IMR-90 (cell line): ENCODE measurements at regions not wholly inside any gene's neighbourhood (a gene's known extent, or its start where the extent isn't known, plus 50 kb on each side); places are given as distances from the start of the nearest gene placed in this dataset.

ENCODE experiments used
- ATAC-seq: fragments of 200-7000 bp; cut with Tn5 transposase; 2 replicates; pipeline ENCODE4 v1.9.1; 2020; ENCODE audit warnings: low read depth, mild to moderate bottlenecking, moderate library complexity
- BruUV-seq: library from RNA; stranded (reverse); fragments of 400-500 nt; replicated peaks from 2 replicates; lab custom pipeline; 2021; lab: Mats Ljungman, UMichigan
- CTCF ChIA-PET: fragments of 300-600 bp; formaldehyde crosslinking; extraction: SDS; loops from one replicate; lab custom pipeline; 2021; ENCODE audit warnings: antibody characterized with exemption; lab: Yijun Ruan, JAX
- POLR2A ChIA-PET: fragments of 300-600 bp; sonication (Branson Sonifier 250); formaldehyde crosslinking; loops from one replicate; lab custom pipeline; 2022; ENCODE audit warnings: antibody characterized with exemption; ENCODE audit not compliant: unreplicated experiment; lab: Charles Lee
- DNase-seq: peaks from one replicate; pipeline ENCODE4 v3.0.0; 2013
- H2AFZ ChIP-seq: replicated peaks from 2 replicates; pipeline ENCODE3; 2013; ENCODE audit warnings: low read length, mild to moderate bottlenecking; ENCODE audit not compliant: poor library complexity
- H2AK5ac ChIP-seq: 2 replicates; pipeline ENCODE4 v1.6.1; 2013; ENCODE audit warnings: low read depth, low read length, inconsistent platforms
- H2AK9ac ChIP-seq: replicated peaks from 2 replicates; pipeline ENCODE3; 2013; ENCODE audit warnings: mild to moderate bottlenecking, low read depth, low read length, moderate library complexity; ENCODE audit not compliant: poor library complexity
- H2BK120ac ChIP-seq: 2 replicates; pipeline ENCODE4 v1.6.1; 2013; ENCODE audit warnings: low read depth, low read length, inconsistent platforms
- H2BK15ac ChIP-seq: 3 replicates; pipeline ENCODE4 v1.6.1; 2013; ENCODE audit warnings: low read depth, low read length, inconsistent platforms
- H2BK20ac ChIP-seq: 2 replicates; pipeline ENCODE4 v1.6.1; 2013; ENCODE audit warnings: low read depth, mild to moderate bottlenecking, inconsistent platforms, low read length, moderate library complexity
- H2BK5ac ChIP-seq: 2 replicates; pipeline ENCODE4 v1.6.1; 2013; ENCODE audit warnings: mild to moderate bottlenecking, low read depth, low read length, inconsistent platforms; ENCODE audit not compliant: poor library complexity, severe bottlenecking
- H3K14ac ChIP-seq: replicated peaks from 2 replicates; pipeline ENCODE4 v1.6.1; 2013; ENCODE audit warnings: low read depth, low read length, inconsistent platforms
- H3K18ac ChIP-seq: 2 replicates; pipeline ENCODE4 v1.6.1; 2013; ENCODE audit warnings: low read depth, low read length, control low read depth
- H3K23ac ChIP-seq: 2 replicates; pipeline ENCODE4 v1.6.1; 2013; ENCODE audit warnings: low read depth, low read length, inconsistent platforms
- H3K27ac ChIP-seq: 2 replicates; pipeline ENCODE4 v1.5.1; 2013; ENCODE audit warnings: mild to moderate bottlenecking, control low read depth, low read length; ENCODE audit not compliant: insufficient read depth
- H3K27me3 ChIP-seq: 2 replicates; pipeline ENCODE4 v1.6.1; 2013; ENCODE audit warnings: low read length; ENCODE audit not compliant: control insufficient read depth, insufficient read depth
- H3K36me3 ChIP-seq: 2 replicates; pipeline ENCODE4 v1.6.1; 2013; ENCODE audit warnings: low read length, mixed read lengths; ENCODE audit not compliant: control insufficient read depth, insufficient read depth
- H3K4ac ChIP-seq: 2 replicates; pipeline ENCODE4 v1.6.1; 2013; ENCODE audit warnings: low read depth, low read length, inconsistent platforms
- H3K4me1 ChIP-seq: 2 replicates; pipeline ENCODE4 v1.6.1; 2013; ENCODE audit warnings: low read length, mixed read lengths; ENCODE audit not compliant: control insufficient read depth, insufficient read depth
- H3K4me2 ChIP-seq: 2 replicates; pipeline ENCODE4 v1.6.1; 2013; ENCODE audit warnings: low read depth, mild to moderate bottlenecking, control low read depth, low read length, moderate library complexity
- H3K4me3 ChIP-seq: 2 replicates; pipeline ENCODE4 v1.5.1; 2013; ENCODE audit warnings: low read depth, mild to moderate bottlenecking, control low read depth, low read length, moderate library complexity; ENCODE audit not compliant: insufficient read depth
- H3K56ac ChIP-seq: 2 replicates; pipeline ENCODE4 v1.6.1; 2013; ENCODE audit warnings: low read length, inconsistent platforms; ENCODE audit not compliant: insufficient read depth; ENCODE audit errors: extremely low read depth
- H3K79me1 ChIP-seq, 2 experiments: 2 replicates each; pipeline ENCODE4 v1.6.1; 2013; ENCODE audit warnings: low read length in 2 of 2, inconsistent platforms in 1 of 2, low read depth in 1 of 2
- H3K9ac ChIP-seq: 2 replicates; pipeline ENCODE4 v1.6.1; 2013; ENCODE audit warnings: low read depth, low read length, control low read depth
- H3K9me1 ChIP-seq: 2 replicates; pipeline ENCODE4 v1.6.1; 2013; ENCODE audit warnings: low read length, inconsistent platforms; ENCODE audit not compliant: insufficient read depth
- H3K9me3 ChIP-seq: 2 replicates; pipeline ENCODE4 v1.6.1; 2013; ENCODE audit warnings: low read length; ENCODE audit not compliant: control insufficient read depth, insufficient read depth
- H4K20me1 ChIP-seq: 2 replicates; pipeline ENCODE4 v1.6.1; 2013; ENCODE audit warnings: low read length, inconsistent platforms; ENCODE audit not compliant: insufficient read depth
- H4K5ac ChIP-seq: 2 replicates; pipeline ENCODE4 v1.6.1; 2013; ENCODE audit warnings: mild to moderate bottlenecking, low read depth, low read length, control low read depth
- H4K8ac ChIP-seq, 2 experiments: 2 replicates each; pipeline ENCODE4 v1.6.1; 2013; ENCODE audit warnings: low read depth in 2 of 2, low read length in 2 of 2, control low read depth in 1 of 2, inconsistent platforms in 1 of 2
- H4K91ac ChIP-seq: 2 replicates; pipeline ENCODE4 v1.6.1; 2013; ENCODE audit warnings: low read depth, low read length, inconsistent platforms; ENCODE audit not compliant: insufficient read depth
- BHLHE40 ChIP-seq: fragments of 150-350 bp; IDR thresholded peaks from 2 replicates; pipeline ENCODE4 v1.6.1; 2016; ENCODE audit warnings: mild to moderate bottlenecking, low read depth, low read length
- CEBPB ChIP-seq: IDR thresholded peaks from 2 replicates; pipeline ENCODE4 v1.6.1; 2012; ENCODE audit warnings: low read depth, low read length, improper control_type of control experiment
- CHD1 ChIP-seq: IDR thresholded peaks from 2 replicates; pipeline ENCODE4 v1.6.1; 2012; ENCODE audit warnings: low read depth, low read length, improper control_type of control experiment
- FOS ChIP-seq: fragments of 150-350 bp; IDR thresholded peaks from 2 replicates; pipeline ENCODE4 v1.6.1; 2016; ENCODE audit warnings: low read depth, low read length
- MAFK ChIP-seq: IDR thresholded peaks from 2 replicates; pipeline ENCODE4 v1.6.1; 2012; ENCODE audit warnings: low read depth, low read length, improper control_type of control experiment
- MAZ ChIP-seq: IDR thresholded peaks from 2 replicates; pipeline ENCODE4 v1.6.1; 2012; ENCODE audit warnings: low read depth, mild to moderate bottlenecking, low read length, improper control_type of control experiment, moderate library complexity, borderline replicate concordance
- MXI1 ChIP-seq: IDR thresholded peaks from 2 replicates; pipeline ENCODE4 v1.6.1; 2012; ENCODE audit warnings: low read depth, mild to moderate bottlenecking, low read length, moderate library complexity, borderline replicate concordance
- NFE2L2 ChIP-seq: fragments of 150-350 bp; IDR thresholded peaks from 2 replicates; pipeline ENCODE4 v1.6.1; 2016; ENCODE audit warnings: low read depth, mild to moderate bottlenecking, low read length
- POLR2A ChIP-seq: IDR thresholded peaks from 2 replicates; pipeline ENCODE4 v1.6.1; 2012; ENCODE audit warnings: mild to moderate bottlenecking, low read depth, low read length
- RAD21 ChIP-seq: IDR thresholded peaks from 2 replicates; pipeline ENCODE4 v1.6.1; 2012; ENCODE audit warnings: low read length, improper control_type of control experiment
- RCOR1 ChIP-seq: IDR thresholded peaks from 2 replicates; pipeline ENCODE4 v1.6.1; 2012; ENCODE audit warnings: mild to moderate bottlenecking, low read length, improper control_type of control experiment; ENCODE audit not compliant: insufficient replicate concordance
- RFX5 ChIP-seq: IDR thresholded peaks from 2 replicates; pipeline ENCODE4 v1.8.0; 2012; ENCODE audit warnings: low read depth, mild to moderate bottlenecking, low read length, moderate library complexity
- SMC3 ChIP-seq: fragments of 150-350 bp; IDR thresholded peaks from 2 replicates; pipeline ENCODE4 v1.6.1; 2016; ENCODE audit warnings: low read depth, mild to moderate bottlenecking, antibody characterized with exemption, low read length, moderate library complexity
- WGBS, 2 experiments: methylation state at CpG; one replicate each; pipeline versions ENCODE4 v1.1.5 to v1.1.7; 2013; ENCODE audit warnings: missing lambda C conversion rate in 2 of 2; ENCODE audit not compliant: insufficient read length in 1 of 2; ENCODE audit errors: extremely low coverage in 2 of 2; 5-methylcytosine and 5-hydroxymethylcytosine counted together
- dilution Hi-C: fragments of 300-500 bp; cut with HindIII; formaldehyde crosslinking; loops from one replicate; pipeline ENCODE4 v1.14.3; 2018; ENCODE audit warnings: low sequenced_read_pairs; ENCODE audit not compliant: unreplicated experiment
- in situ Hi-C: fragments of 300-500 bp; cut with MboI; formaldehyde crosslinking; loops from 3 replicates; pipeline ENCODE4 v1.14.3; 2019; ENCODE audit warnings: low sequenced_read_pairs, inconsistent platforms, mixed read lengths
- intact Hi-C: fragments of 100-400 bp; cut with micrococcal nuclease; formaldehyde crosslinking; loops from 2 replicates; pipeline ENCODE4 v1.10.0; 2022
- TF ChIP-seq, protein P1 (sequence below): fragments of 150-350 bp; IDR thresholded peaks from 2 replicates; pipeline ENCODE4 v1.6.1; 2016; ENCODE audit warnings: low read depth, mild to moderate bottlenecking, low read length, moderate library complexity, borderline replicate concordance
- TF ChIP-seq, protein P2 (sequence below): fragments of 150-350 bp; IDR thresholded peaks from 2 replicates; pipeline ENCODE4 v1.6.1; 2017; ENCODE audit warnings: mild to moderate bottlenecking, antibody characterized with exemption, low read length, low read depth
- TF ChIP-seq, protein P3 (sequence below): conservative IDR thresholded peaks from 2 replicates; pipeline ENCODE4 v1.5.1; 2012; ENCODE audit warnings: mild to moderate bottlenecking, low read depth, low read length, improper control_type of control experiment

GRCh38 chr18:41751161-41751560 lies 203.9 kb upstream of the PIK3C3 start:
- Histone ChIP-seq H3K23ac (no peak overlapping the region), H3K9ac (no peak overlapping the region), H2BK5ac (no peak overlapping the region), H3K56ac (no peak overlapping the region), H2AFZ (no peak overlapping the region), H3K27me3 (no peaks in the 10 kb centered on the region), H3K14ac (no peak overlapping the region), H2AK9ac (no peak overlapping the region), H3K79me1 (no peaks in the 10 kb centered on the region), H2BK15ac (no peak overlapping the region), H3K4me1 (no peaks in the 10 kb centered on the region), H4K5ac (no peak overlapping the region), H3K9me1 (no peaks in the 10 kb centered on the region), H3K4ac (no peak overlapping the region), H3K36me3 (no peaks in the 10 kb centered on the region), H2BK20ac (no peak overlapping the region), H3K9me3 (no peaks in the 10 kb centered on the region), H3K27ac (no peak overlapping the region), H3K4me3 (no peak overlapping the region), H4K20me1 (no peaks in the 10 kb centered on the region), H2AK5ac (no peak overlapping the region), H4K91ac (no peak overlapping the region), H3K18ac (no peak overlapping the region), H4K8ac (no peak overlapping the region), H2BK120ac (no peak overlapping the region), H3K4me2 (no peak overlapping the region)
- in situ Hi-C loops: no loop called here
- intact Hi-C loops: no loop called here
- DNase-seq: no peak
- WGBS, 2 experiments: no CpG with 5 or more reads among the region's 2 CpGs
- TF ChIP-seq CEBPB (no peak), RCOR1 (no peak), CHD1 (no peak), MAFK (no peak), BHLHE40 (no peak), RAD21 (no peak), MAZ (no peak), MXI1 (no peak), FOS (no peak), RFX5 (no peak), POLR2A (no peak), SMC3 (no peak), NFE2L2 (no peak)
- TF ChIP-seq, protein P1, sequence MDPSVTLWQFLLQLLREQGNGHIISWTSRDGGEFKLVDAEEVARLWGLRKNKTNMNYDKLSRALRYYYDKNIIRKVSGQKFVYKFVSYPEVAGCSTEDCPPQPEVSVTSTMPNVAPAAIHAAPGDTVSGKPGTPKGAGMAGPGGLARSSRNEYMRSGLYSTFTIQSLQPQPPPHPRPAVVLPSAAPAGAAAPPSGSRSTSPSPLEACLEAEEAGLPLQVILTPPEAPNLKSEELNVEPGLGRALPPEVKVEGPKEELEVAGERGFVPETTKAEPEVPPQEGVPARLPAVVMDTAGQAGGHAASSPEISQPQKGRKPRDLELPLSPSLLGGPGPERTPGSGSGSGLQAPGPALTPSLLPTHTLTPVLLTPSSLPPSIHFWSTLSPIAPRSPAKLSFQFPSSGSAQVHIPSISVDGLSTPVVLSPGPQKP: no peak
- TF ChIP-seq, protein P2, sequence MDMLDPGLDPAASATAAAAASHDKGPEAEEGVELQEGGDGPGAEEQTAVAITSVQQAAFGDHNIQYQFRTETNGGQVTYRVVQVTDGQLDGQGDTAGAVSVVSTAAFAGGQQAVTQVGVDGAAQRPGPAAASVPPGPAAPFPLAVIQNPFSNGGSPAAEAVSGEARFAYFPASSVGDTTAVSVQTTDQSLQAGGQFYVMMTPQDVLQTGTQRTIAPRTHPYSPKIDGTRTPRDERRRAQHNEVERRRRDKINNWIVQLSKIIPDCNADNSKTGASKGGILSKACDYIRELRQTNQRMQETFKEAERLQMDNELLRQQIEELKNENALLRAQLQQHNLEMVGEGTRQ: no peak
- TF ChIP-seq, protein P3, sequence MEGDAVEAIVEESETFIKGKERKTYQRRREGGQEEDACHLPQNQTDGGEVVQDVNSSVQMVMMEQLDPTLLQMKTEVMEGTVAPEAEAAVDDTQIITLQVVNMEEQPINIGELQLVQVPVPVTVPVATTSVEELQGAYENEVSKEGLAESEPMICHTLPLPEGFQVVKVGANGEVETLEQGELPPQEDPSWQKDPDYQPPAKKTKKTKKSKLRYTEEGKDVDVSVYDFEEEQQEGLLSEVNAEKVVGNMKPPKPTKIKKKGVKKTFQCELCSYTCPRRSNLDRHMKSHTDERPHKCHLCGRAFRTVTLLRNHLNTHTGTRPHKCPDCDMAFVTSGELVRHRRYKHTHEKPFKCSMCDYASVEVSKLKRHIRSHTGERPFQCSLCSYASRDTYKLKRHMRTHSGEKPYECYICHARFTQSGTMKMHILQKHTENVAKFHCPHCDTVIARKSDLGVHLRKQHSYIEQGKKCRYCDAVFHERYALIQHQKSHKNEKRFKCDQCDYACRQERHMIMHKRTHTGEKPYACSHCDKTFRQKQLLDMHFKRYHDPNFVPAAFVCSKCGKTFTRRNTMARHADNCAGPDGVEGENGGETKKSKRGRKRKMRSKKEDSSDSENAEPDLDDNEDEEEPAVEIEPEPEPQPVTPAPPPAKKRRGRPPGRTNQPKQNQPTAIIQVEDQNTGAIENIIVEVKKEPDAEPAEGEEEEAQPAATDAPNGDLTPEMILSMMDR: no peak
- BruUV-seq: no TSS peak
- POLR2A ChIA-PET: no interaction called here
- CTCF ChIA-PET: no interaction called here
- dilution Hi-C loops: no loop called here
- ATAC-seq: no peak
